Spleen (tissue), 11 donors: ENCODE measurements at regions not wholly inside any gene's neighbourhood (a gene's known extent, or its start where the extent isn't known, plus 50 kb on each side); places are given as distances from the start of the nearest gene placed in this dataset.

Experiments
- DNase-seq: peaks from one replicate; pipeline ENCODE4 v3.0.0-alpha.2; 2020
- H3K27ac ChIP-seq, 8 donors: fragments of 200-600 bp; sonication (generic) in 7 of 8; 1 replicate in 4 of 8; 2 replicates in 4 of 8; pipeline versions ENCODE4 v1.5.0 to v1.8.0; 2016 to 2021; ENCODE audit warnings: inconsistent platforms in 4 of 8, mild to moderate bottlenecking in 4 of 8, moderate library complexity in 1 of 8
- H3K27me3 ChIP-seq, 7 donors: fragments of 200-600 bp; sonication (generic) in 6 of 7; replicated peaks in 1 of 7; 1 replicate in 4 of 7; 2 replicates in 3 of 7; pipeline versions ENCODE4 v1.5.0 to v1.8.0; 2016 to 2021; ENCODE audit warnings: inconsistent platforms in 3 of 7, mild to moderate bottlenecking in 1 of 7
- H3K36me3 ChIP-seq, 6 donors: fragments of 200-600 bp; sonication (generic) in 5 of 6; 1 replicate in 4 of 6; 2 replicates in 2 of 6; pipeline versions ENCODE4 v1.5.0 to v1.8.0; 2016 to 2021; ENCODE audit warnings: inconsistent platforms in 2 of 6
- H3K4me1 ChIP-seq, 6 donors: fragments of 200-600 bp; sonication (generic) in 5 of 6; 1 replicate in 3 of 6; 2 replicates in 3 of 6; pipeline versions ENCODE4 v1.5.0 to v1.8.0; 2016 to 2021; ENCODE audit warnings: inconsistent platforms in 3 of 6
- H3K4me3 ChIP-seq, 8 donors: fragments of 200-600 bp; sonication (generic) in 7 of 8; 1 replicate in 4 of 8; 2 replicates in 4 of 8; pipeline versions ENCODE4 v1.5.0 to v1.8.0; 2016 to 2021; ENCODE audit warnings: inconsistent platforms in 4 of 8, mild to moderate bottlenecking in 4 of 8, moderate library complexity in 2 of 8
- H3K9me3 ChIP-seq, 8 donors: fragments of 200-600 bp; sonication (generic) in 7 of 8; 1 replicate in 4 of 8; 2 replicates in 4 of 8; pipeline versions ENCODE4 v1.5.0 to v1.8.0; 2016 to 2021; ENCODE audit warnings: inconsistent platforms in 4 of 8
- CTCF ChIP-seq, 11 experiments: fragments of 200-600 bp in 7 of 11; fragments of 450-650 bp in 4 of 11; sonication (generic) in 4 of 11; IDR thresholded peaks in 8 of 11; conservative IDR thresholded peaks in 3 of 11; 1 replicate in 7 of 11; 2 replicates in 4 of 11; pipeline versions ENCODE4 v1.4.0 to v1.8.0; 2016 to 2021; ENCODE audit warnings: antibody characterized with exemption in 11 of 11, inconsistent platforms in 4 of 11, mild to moderate bottlenecking in 1 of 11
- POLR2A ChIP-seq, 3 donors: fragments of 450-650 bp; IDR thresholded peaks; one replicate each; pipeline ENCODE4 v1.5.1; 2017; ENCODE audit warnings: antibody characterized with exemption in 3 of 3, mild to moderate bottlenecking in 1 of 3
- POLR2AphosphoS5 ChIP-seq, 3 donors: sonication (generic); formaldehyde crosslinking; IDR thresholded peaks; one replicate each; pipeline ENCODE4 v1.5.1; 2017; ENCODE audit warnings: antibody characterized with exemption in 3 of 3
- WGBS, 5 donors: extraction: QIAGEN DNeasy Blood & Tissue Kit in 3 of 5; methylation state at CpG; one replicate each; pipeline versions ENCODE4 v1.1.5 to v1.1.7; 2013 to 2018; 5-methylcytosine and 5-hydroxymethylcytosine counted together
- intact Hi-C: fragments of 100-400 bp; cut with DNase I; formaldehyde crosslinking; loops from one replicate; pipeline ENCODE4 v1.15.0; 2023; ENCODE audit warnings: low total_unique reads
- donor health status: healthy with polysubstance abuse.
- donor health status: DM: no; HTN: no; CAD: no; lungs with moderate emphysema.
- donor health status: DM: no; HTN: no; CAD: no.
- donor health status: Bipolar disorder and iron deficiency.
- donor health status: healthy.
- donor health status: DM: no; HTN: no; CAD: no.
- donor health status: DM: yes; HTN: yes; CAD: no.

GRCh38 chr6:167208819-167209576, 51.2 kb upstream of the GPR31 start:
- WGBS, 5 donors = 76 to 88% (median 81%) methylated on average over 19 to 21 of the region's 21 CpGs
- Histone ChIP-seq H3K4me1 (no peaks in the 10 kb centered on the region), H3K36me3 (no peaks in the 10 kb centered on the region), H3K27ac (no peak overlapping the region), H3K27me3 (peaks cover 0 to 17% (median 0%) of the 10 kb centered on the region in 7 donors), H3K9me3 (no peaks in the 10 kb centered on the region), H3K4me3 (no peak overlapping the region)
- no peak for TF ChIP-seq CTCF (IDR thresholded peaks at IDR 0.05 in 8 of 11, conservative IDR thresholded peaks at IDR 0.05 in 3 of 11)
- TF ChIP-seq POLR2A (IDR thresholded peaks at IDR 0.05) = no peak
- no peak for DNase-seq
- intact Hi-C loops = no loop called here

DNA sequence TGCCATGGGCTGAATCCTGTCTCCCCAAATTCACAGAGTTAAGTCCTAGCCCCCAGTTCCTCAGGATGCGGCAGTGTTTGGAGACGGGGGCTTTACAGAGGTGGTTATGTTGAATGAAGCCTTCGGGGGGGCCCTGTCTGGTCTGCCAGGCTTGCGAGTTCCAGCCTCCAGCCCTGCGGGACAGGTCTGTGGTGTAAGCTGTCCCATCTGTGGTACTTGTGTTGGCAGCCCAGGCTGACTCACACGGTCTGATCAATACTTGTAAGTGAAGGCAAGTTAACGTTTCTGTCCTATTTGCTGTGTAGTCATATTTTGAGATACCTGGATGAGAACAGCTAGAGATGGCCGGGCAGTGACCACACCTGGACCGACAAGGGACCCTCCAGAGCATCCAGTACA, 51.8 kb upstream of the GPR31 start:
- DNase-seq = no peak
- intact Hi-C loops = no loop called here
- WGBS, 5 donors = 82 to 98% (median 88%) methylated on average over 7 to 9 of the region's 9 CpGs
- peaks cover 0 to 17% (median 0%) of the 10 kb centered on the region in 7 donors for H3K27me3 ChIP-seq
- TF ChIP-seq POLR2A (IDR thresholded peaks at IDR 0.05) (no peak), CTCF (IDR thresholded peaks at IDR 0.05 in 8 of 11, conservative IDR thresholded peaks at IDR 0.05 in 3 of 11) (no peak), POLR2AphosphoS5 (IDR thresholded peaks at IDR 0.05) (no peak)
- no peaks in the 10 kb centered on the region for H3K9me3 ChIP-seq
- H3K27ac ChIP-seq = no peak overlapping the region
- no peak overlapping the region for H3K4me3 ChIP-seq
- no peaks in the 10 kb centered on the region for H3K4me1 ChIP-seq
- H3K36me3 ChIP-seq = no peaks in the 10 kb centered on the region

- DNase-seq = no peak
- Histone ChIP-seq H3K4me3 (no peak overlapping the region), H3K9me3 (no peaks in the 10 kb centered on the region), H3K27ac (no peak overlapping the region), H3K36me3 (no peaks in the 10 kb centered on the region), H3K4me1 (no peaks in the 10 kb centered on the region), H3K27me3 (peaks cover 0 to 17% (median 0%) of the 10 kb centered on the region in 7 donors)
- no peak for TF ChIP-seq POLR2AphosphoS5 (IDR thresholded peaks at IDR 0.05)
- no peak for TF ChIP-seq CTCF (IDR thresholded peaks at IDR 0.05 in 8 of 11, conservative IDR thresholded peaks at IDR 0.05 in 3 of 11)
- no peak for TF ChIP-seq POLR2A (IDR thresholded peaks at IDR 0.05)
- WGBS, 5 donors = 65 to 77% (median 74%) methylated on average over 15 to 23 of the region's 23 CpGs
- intact Hi-C loops = no loop called here
These were observed 52.9 kb upstream of the GPR31 start for GRCh38 chr6:167210375-167211294.

DNA sequence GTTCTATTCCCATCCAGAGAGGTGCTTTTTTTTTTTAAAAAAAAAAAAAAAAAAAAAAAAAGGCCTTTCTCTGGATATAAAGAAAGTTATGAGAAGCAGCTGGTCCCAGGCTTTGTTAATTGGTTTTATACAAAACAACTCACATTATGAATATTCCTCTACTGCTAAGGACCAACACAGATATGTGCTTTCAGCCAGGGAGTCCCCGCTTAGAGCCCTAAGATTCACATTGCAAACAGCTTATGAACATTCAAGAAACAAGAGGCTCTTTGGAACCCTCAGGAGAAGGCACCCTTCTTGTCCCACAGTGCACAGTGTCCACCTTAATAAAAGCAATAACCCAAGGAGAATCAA, 53.5 kb upstream of the GPR31 start:
- TF ChIP-seq POLR2AphosphoS5 (IDR thresholded peaks at IDR 0.05) = no peak
- TF ChIP-seq POLR2A (IDR thresholded peaks at IDR 0.05) = no peak
- TF ChIP-seq CTCF (IDR thresholded peaks at IDR 0.05 in 8 of 11, conservative IDR thresholded peaks at IDR 0.05 in 3 of 11) = no peak

More for the DNA sequence above, 53.5 kb upstream of the GPR31 start:
- DNase-seq = no peak
- Histone ChIP-seq H3K27me3 (peaks cover 0 to 17% (median 0%) of the 10 kb centered on the region in 7 donors), H3K9me3 (no peaks in the 10 kb centered on the region), H3K4me3 (no peak overlapping the region), H3K27ac (no peak overlapping the region), H3K4me1 (no peaks in the 10 kb centered on the region), H3K36me3 (no peaks in the 10 kb centered on the region)
- intact Hi-C loops = no loop called here
- 84 to 95% (median 91%) methylated on average over 1 of the region's 1 CpG for WGBS, 5 donors
